Stimulated activated CD4-positive, alpha-beta T cell treated with anti-CD3 and anti-CD28 coated beads, Interleukin-12 subunit alpha, Interleukin-12 subunit beta, amount 100 ng/mL, for 4 hours (primary cell): ENCODE measurements at regions not wholly inside any gene's neighbourhood (a gene's known extent, or its start where the extent isn't known, plus 50 kb on each side); places are given as distances from the start of the nearest gene placed in this dataset.

Experiments used
- DNase-seq: peaks from one replicate; pipeline ENCODE4 v3.0.0-alpha.2; 2020

- no peak for DNase-seq
Observed at GRCh38 chr7:45359776-45360175, 202.2 kb downstream of the RAMP3 start.

- DNase-seq = no peak
Observed at GRCh38 chr7:45363669-45364068, 206.1 kb downstream of the RAMP3 start.

GRCh38 chr7:45365341-45365740 lies 207.8 kb downstream of the RAMP3 start:
- no peak for DNase-seq

DNA sequence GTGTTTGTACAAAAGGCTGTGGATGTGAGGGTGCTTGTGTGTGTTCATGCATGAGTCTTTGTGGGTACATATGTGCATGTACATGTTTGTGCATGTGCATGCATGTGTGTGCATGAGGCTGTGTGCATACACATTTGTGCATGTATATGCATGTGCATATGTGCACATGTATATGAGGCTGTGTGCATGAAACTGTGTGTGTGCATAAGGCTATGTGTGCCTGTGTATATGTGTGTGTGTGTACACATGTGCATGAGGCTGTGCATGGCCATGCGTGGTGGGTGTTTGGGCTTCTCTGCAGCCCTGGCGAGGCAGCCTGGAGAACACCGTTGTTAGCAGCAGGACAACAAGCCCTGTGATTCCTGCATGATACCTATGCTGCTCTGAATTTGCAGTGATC lies 207.7 kb upstream of the ADCY1 start:
- no peak for DNase-seq

GRCh38 chr7:45367026-45367425 lies 207.1 kb upstream of the ADCY1 start:
- DNase-seq = no peak

GRCh38 chr7:45368129-45368807 lies 205.9 kb upstream of the ADCY1 start:
- no peak for DNase-seq

DNA sequence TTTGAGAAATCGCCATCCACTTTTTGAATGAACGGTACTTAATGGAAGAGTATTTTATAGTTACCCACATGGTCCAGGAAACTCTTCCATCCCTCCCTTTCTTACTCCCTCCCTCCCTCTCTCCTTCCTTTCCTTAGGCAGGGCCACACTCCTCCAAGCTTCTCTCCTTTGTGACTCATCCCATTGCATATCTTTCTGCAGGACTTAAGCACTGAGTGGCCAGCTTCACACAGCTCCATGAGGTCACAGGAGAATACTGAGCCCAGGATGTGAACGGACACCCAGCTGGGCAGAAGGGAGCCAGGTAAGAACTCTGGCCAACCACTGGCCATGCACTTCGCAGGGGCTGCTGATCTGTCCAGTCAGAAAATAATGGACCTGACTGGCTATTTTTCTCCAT lies 189.7 kb upstream of the ADCY1 start:
- DNase-seq = no peak

- DNase-seq = no peak
Observed at GRCh38 chr7:45387837-45388236, 186.3 kb upstream of the ADCY1 start.

DNA sequence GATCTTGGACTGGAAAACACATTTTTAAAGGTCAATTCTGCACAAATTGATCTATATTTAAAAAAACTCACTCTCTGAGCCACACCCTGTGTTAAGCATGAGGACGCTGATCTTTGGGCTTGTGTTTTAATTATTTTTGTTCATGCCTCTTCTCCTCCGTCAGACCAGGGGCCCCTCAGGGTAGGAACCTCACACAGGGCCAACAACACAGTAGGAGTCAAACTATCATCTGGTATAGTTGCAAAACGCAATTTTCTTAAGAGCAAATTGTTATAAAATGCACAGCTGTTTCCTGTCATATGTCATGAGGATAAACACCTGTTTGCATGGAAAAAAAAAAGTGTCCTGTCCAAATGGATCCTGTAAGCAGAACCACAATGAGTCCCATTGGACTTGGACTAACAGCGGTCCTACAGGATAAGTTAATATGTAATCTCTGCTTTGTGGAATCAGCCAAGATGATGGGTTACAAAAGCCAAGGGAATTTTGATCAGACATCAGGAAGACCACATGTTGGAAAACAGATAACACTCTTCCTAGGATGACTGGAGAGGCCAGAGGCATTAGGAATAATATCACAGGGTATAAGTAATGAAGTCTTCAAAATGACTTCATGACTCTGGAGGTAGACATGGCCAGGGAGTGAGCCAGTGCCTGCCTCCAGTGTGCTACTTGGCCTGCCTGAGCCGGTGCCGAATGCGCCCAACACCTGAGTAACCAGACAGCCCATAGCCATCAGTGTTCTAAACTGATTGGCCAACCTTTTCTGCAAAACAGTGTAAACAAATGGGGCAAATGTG lies 184.9 kb upstream of the ADCY1 start:
- DNase-seq = no peak

- DNase-seq = no peak
Observed at GRCh38 chr7:45390180-45390579, 184.0 kb upstream of the ADCY1 start.

DNA sequence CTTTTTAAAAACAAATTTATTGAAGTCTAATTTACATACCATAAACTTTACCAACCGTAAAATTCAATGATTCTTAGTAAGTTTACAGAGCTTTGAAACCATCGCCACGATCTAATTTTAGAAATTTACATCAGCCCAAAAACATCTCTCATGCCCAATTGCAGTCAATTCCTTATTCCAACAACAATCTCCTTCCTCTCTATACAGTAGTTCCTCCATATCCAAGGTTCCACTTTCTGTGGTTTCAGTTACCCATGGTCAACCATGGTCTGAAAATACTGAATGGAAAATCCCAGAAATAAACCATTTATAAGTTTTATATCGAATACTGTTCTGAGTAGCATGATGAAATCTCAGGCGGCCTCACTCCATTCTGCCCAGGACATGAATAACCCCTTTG lies 183.4 kb upstream of the ADCY1 start:
- no peak for DNase-seq

- no peak for DNase-seq
Observed at GRCh38 chr7:45391618-45392451, 182.3 kb upstream of the ADCY1 start.

DNA sequence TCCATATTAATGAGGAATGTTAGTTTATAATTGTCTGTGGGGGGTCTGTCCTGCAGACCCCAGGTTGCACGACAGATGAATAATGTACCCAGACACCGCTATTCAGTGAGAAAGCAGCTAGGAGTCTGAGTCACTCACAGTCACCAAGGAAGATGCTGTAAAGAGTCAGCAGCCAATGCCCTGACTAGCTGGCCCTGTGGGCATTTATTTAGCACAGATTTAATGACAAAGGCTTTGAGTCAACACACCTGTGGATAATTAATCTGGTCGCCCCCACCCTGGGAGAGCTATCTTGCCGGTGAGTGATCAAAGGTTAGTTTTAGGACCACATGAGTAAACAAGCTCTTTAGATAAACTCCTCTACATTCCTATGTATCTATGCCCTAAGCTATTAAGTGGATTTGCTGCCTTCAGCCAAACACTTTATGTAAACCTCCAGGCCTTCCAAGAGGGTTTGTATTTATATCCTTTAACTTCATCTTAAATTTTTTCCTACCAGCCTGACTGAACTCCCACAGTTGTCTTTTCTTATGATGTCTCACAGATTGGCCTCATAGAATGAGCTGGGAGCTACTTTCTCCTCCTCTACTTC lies 180.0 kb upstream of the ADCY1 start:
- DNase-seq = no peak

GRCh38 chr7:45399069-45399468 lies 175.1 kb upstream of the ADCY1 start:
- no peak for DNase-seq

GRCh38 chr7:45400680-45401079 lies 173.5 kb upstream of the ADCY1 start:
- DNase-seq = no peak

DNA sequence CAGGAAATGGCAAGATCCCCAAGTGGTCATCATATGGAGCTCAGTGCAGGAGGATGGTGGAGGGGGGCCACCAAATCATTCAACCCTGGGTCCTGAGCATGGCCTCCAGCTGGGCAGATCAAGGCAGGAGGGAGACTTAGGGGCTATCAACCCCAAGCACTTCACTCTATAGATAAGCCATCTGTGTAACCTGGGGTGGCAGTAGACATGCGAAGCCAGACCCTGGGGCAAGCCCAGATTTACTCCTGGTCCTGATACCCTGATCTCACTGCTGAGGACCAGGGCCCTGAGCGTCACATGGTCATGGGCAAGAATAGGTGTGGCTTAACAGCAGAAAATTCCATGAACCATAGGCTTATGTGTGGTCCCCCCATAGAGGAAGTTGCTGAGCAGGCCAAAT lies 173.0 kb upstream of the ADCY1 start:
- DNase-seq = no peak

GRCh38 chr7:45401851-45402250 lies 172.3 kb upstream of the ADCY1 start:
- DNase-seq = no peak

- no peak for DNase-seq
Observed at GRCh38 chr7:45402480-45403218, 171.5 kb upstream of the ADCY1 start.

DNA sequence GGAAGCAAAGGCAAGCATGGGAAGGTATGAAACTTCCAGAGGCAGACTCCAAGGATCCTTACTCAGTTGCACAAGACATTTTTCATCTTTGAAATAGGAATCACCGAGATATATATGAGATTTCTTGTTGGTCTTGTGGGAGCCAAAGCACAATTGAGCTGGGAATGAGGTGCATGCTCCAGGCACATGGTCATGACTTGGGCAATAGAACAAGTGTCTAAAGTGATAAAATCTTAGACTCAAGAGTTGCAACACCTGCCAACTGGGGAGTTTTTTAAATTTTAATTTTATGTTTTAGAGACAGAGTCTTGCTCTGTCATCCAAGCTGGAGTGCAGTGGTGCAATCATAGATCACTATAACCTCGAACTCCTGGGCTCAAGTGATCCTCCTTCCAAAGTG lies 169.5 kb upstream of the ADCY1 start:
- no peak for DNase-seq

GRCh38 chr7:45407730-45408408 lies 166.3 kb upstream of the ADCY1 start:
- DNase-seq = no peak

DNA sequence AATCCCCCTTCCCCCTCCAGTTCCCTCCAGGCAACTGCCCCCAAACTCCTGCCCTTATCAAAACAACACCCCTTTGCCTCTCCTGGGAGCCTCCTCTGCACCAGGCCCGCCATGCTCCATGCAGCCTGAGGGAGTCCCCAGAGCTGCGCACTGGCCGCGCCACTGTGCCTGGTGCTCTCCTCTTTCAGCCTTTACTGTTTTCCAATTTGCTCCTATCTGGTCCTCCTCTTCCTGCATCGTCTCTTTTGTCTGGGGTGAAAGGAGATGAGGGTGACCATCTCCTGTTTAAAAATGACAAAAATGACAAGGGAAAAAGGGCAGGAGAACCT lies 165.8 kb upstream of the ADCY1 start:
- no peak for DNase-seq

DNA sequence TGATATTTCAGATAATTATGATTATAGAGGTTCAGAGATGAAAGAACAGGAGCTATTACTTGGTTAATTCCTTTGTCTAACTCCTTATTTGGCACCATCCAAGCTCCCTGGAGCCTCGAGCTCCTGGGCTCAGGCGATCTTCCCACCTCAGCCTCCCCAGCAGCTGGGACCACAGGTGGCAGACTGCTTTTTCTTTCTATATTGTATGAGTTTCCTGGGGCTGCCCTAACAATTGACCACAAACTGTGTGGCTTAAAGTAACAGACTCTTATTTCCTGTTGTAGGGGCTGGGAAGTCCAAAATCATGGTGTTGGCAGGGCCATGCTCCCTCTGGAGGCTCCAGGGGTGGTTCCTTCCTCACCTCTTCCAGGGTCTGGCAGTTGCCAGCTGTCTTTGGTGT lies 163.3 kb upstream of the ADCY1 start:
- no peak for DNase-seq
